ENCODE measurements at regions not wholly inside any gene's neighbourhood (a gene's known extent, or its start where the extent isn't known, plus 50 kb on each side); places are given as distances from the start of the nearest gene placed in this dataset.

- TF ChIP-seq TAF1 (IDR thresholded peaks at IDR 0.05; ENCODE audit: low read depth) (no peak), CTCF (IDR thresholded peaks at IDR 0.05; ENCODE audit: poor library complexity, severe bottlenecking) (no peak), SMC3 (conservative IDR thresholded peaks at IDR 0.05; ENCODE audit: poor library complexity) (no peak), EZH2 (IDR thresholded peaks at IDR 0.05; ENCODE audit: borderline replicate concordance, insufficient read depth, low read length, poor library complexity, severe bottlenecking) (no peak), POLR2AphosphoS5 (IDR thresholded peaks at IDR 0.05) (no peak)
Observed at GRCh38 chr18:77822632-77823031, 573.0 kb downstream of the GALR1 start.
